ENCODE measurements at regions not wholly inside any gene's neighbourhood (a gene's known extent, or its start where the extent isn't known, plus 50 kb on each side); places are given as distances from the start of the nearest gene placed in this dataset.

DNA sequence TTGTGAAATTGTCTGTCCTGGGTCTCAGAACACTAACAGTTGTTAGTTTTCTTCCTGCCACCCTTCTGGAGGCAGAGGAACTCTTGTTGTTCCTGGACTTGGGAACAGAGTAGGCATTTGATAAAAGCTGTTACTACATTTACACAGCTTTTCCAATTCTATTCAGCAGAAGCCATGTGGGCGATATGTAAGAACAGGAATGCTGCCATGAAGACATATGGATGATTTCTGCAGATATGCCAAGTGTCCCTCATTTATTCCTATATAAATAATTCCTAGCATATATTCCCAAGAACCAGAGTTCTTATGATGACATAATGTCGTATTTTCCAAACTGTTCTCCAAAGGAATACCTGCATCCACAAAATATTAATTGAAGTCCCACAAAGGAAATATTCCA is 135.9 kb upstream of the DAB2 start:
- 86% methylated on average over 1 of the region's 2 CpGs for WGBS (ENCODE audit: insufficient coverage)
- CTCF ChIA-PET: interaction anchor here in 1 of 2 donors (1.1 kb wide), 1 partner anchor 10 kb away, joined by 3 read pairs; no protein-coding TSS in a partner anchor
- Mint-ChIP-seq H3K4me1 (no peaks in the 10 kb centered on the region), H3K9me3 (no peaks in the 10 kb centered on the region), H3K36me3 (no peaks in the 10 kb centered on the region), H3K4me3 (no peak overlapping the region), H3K27ac (no peak overlapping the region), H3K27me3 (peaks cover 11 to 14% of the 10 kb centered on the region in 2 donors)
- no peak for DNase-seq
- POLR2A ChIA-PET: no interaction called here
- Histone ChIP-seq H3K27me3 (replicated peaks in 1 of 2; ENCODE audit: control insufficient read depth in 2 of 2, extremely low read depth in 1 of 2, insufficient read depth in 2 of 2, low read length in 1 of 2) (peaks cover 0 to under 1% of the 10 kb centered on the region in 2 experiments), H3K36me3 (ENCODE audit: control insufficient read depth in 2 of 2, extremely low read depth in 1 of 2, insufficient read depth in 1 of 2, low read length in 1 of 2) (no peaks in the 10 kb centered on the region), H3K27ac (ENCODE audit: low read length) (no peak overlapping the region), H3K9me3 (no peaks in the 10 kb centered on the region), H3K4me3 (ENCODE audit: control insufficient read depth in 1 of 2, extremely low read depth in 1 of 2, low read length in 1 of 2) (no peak overlapping the region), H3K4me1 (ENCODE audit: control insufficient read depth in 1 of 2, extremely low read depth in 1 of 2, insufficient read depth in 2 of 2, low read length in 2 of 2) (no peaks in the 10 kb centered on the region)
- no peak for ATAC-seq (replicated peaks in 1 of 4)

DNA sequence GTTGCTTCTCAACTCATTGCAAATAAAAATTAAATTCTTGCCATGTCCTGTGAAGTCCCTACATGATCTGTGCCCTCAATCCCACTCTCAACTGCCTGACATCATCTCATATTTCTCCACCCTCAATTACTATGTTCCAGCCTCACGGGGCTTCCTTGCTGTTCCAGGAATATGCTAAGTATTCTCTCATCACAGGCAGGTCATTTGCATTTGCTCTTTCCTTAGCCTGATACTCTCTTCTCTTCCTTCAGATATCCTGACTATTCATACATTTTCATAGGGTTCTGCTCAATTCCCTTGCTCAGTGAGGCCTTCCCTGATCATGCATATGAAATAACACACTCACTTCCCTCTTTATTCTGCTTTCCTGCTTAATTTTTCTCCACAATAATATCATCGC is 135.1 kb upstream of the DAB2 start:
- Histone ChIP-seq H3K36me3 (ENCODE audit: control insufficient read depth in 2 of 2, extremely low read depth in 1 of 2, insufficient read depth in 1 of 2, low read length in 1 of 2) (no peaks in the 10 kb centered on the region), H3K27ac (ENCODE audit: low read length) (no peak overlapping the region), H3K4me1 (ENCODE audit: control insufficient read depth in 1 of 2, extremely low read depth in 1 of 2, insufficient read depth in 2 of 2, low read length in 2 of 2) (no peaks in the 10 kb centered on the region), H3K4me3 (ENCODE audit: control insufficient read depth in 1 of 2, extremely low read depth in 1 of 2, low read length in 1 of 2) (no peak overlapping the region), H3K9me3 (no peaks in the 10 kb centered on the region), H3K27me3 (replicated peaks in 1 of 2; ENCODE audit: control insufficient read depth in 2 of 2, extremely low read depth in 1 of 2, insufficient read depth in 2 of 2, low read length in 1 of 2) (peaks cover 0 to 3% of the 10 kb centered on the region in 2 experiments)
- Mint-ChIP-seq H3K4me3 (no peak overlapping the region), H3K27ac (no peak overlapping the region), H3K36me3 (no peaks in the 10 kb centered on the region), H3K4me1 (no peaks in the 10 kb centered on the region), H3K9me3 (no peaks in the 10 kb centered on the region), H3K27me3 (peaks cover 8 to 18% of the 10 kb centered on the region in 2 donors)
- ATAC-seq (replicated peaks in 1 of 4) (no peak), DNase-seq (no peak)
- WGBS (ENCODE audit: insufficient coverage): 90% methylated on average over 1 of the region's 2 CpGs
- POLR2A ChIA-PET: no interaction called here
- CTCF ChIA-PET: no interaction called here

DNA sequence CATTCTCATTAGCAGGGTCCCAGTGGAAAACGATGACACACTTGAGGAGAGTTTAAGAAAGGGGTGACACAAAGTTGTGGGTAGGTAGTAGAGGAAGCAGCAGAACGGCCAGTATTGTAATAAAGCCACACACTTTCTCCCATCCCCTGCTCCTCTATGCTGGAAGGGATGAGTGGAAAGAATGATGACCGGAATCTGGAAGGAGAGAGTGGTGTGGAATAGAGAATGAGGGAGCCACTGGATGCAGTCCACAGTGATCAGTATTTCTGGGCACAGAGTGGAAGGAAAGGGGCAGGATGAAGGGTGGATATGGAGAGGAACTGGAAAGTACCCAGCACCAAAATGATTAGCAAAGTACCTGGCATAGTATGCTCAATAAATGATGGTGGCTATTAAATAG is 133.8 kb upstream of the DAB2 start:
- Histone ChIP-seq H3K36me3 (ENCODE audit: control insufficient read depth in 2 of 2, extremely low read depth in 1 of 2, insufficient read depth in 1 of 2, low read length in 1 of 2) (no peaks in the 10 kb centered on the region), H3K9me3 (no peaks in the 10 kb centered on the region), H3K4me1 (ENCODE audit: control insufficient read depth in 1 of 2, extremely low read depth in 1 of 2, insufficient read depth in 2 of 2, low read length in 2 of 2) (no peaks in the 10 kb centered on the region), H3K27ac (ENCODE audit: low read length) (no peak overlapping the region), H3K27me3 (replicated peaks in 1 of 2; ENCODE audit: control insufficient read depth in 2 of 2, extremely low read depth in 1 of 2, insufficient read depth in 2 of 2, low read length in 1 of 2) (peaks cover 0 to 3% of the 10 kb centered on the region in 2 experiments), H3K4me3 (ENCODE audit: control insufficient read depth in 1 of 2, extremely low read depth in 1 of 2, low read length in 1 of 2) (no peak overlapping the region)
- DNase-seq (no peak), ATAC-seq (replicated peaks in 1 of 4) (no peak)
- POLR2A ChIA-PET: no interaction called here
- CTCF ChIA-PET: no interaction called here
- H3K27ac Mint-ChIP-seq: no peak overlapping the region
- H3K9me3 Mint-ChIP-seq: no peaks in the 10 kb centered on the region
- 83% methylated on average over 1 of the region's 3 CpGs for WGBS (ENCODE audit: insufficient coverage)
- no peak overlapping the region for H3K4me3 Mint-ChIP-seq
- H3K4me1 Mint-ChIP-seq: no peaks in the 10 kb centered on the region
- H3K27me3 Mint-ChIP-seq: peaks cover 8 to 18% of the 10 kb centered on the region in 2 donors
- H3K36me3 Mint-ChIP-seq: no peaks in the 10 kb centered on the region

DNA sequence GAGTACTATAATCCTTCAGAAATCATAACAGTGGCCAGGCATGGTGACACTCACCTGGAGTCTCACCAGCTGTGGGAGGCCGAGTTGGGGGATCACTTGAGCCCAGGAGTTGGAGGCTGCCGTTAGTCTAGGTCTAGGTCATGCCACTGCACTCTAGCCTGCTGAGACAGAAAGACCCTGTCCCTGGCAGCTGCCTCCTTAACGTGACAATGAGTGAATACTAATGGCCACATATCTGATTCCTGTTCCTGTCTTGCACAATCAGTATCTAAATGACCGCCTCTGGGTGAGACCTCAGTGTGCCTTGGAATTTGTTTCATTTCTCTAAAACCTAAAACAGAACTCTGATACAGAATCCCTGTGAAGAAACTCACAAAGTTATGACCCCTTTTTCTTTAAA is 131.0 kb upstream of the DAB2 start:
- H3K27me3 Mint-ChIP-seq: peaks cover 3 to 18% of the 10 kb centered on the region in 2 donors
- H3K36me3 Mint-ChIP-seq: no peaks in the 10 kb centered on the region
- no peaks in the 10 kb centered on the region for H3K4me1 Mint-ChIP-seq
- ATAC-seq (replicated peaks in 1 of 4): no peak
- no peak overlapping the region for H3K4me3 Mint-ChIP-seq
- H3K9me3 ChIP-seq: no peaks in the 10 kb centered on the region
- no peaks in the 10 kb centered on the region for H3K36me3 ChIP-seq (ENCODE audit: control insufficient read depth in 2 of 2, extremely low read depth in 1 of 2, insufficient read depth in 1 of 2, low read length in 1 of 2)
- no peak overlapping the region for H3K27ac Mint-ChIP-seq
- H3K27ac ChIP-seq (ENCODE audit: low read length): no peak overlapping the region
- WGBS (ENCODE audit: insufficient coverage): 80% methylated on average over 4 of the region's 4 CpGs
- H3K27me3 ChIP-seq (replicated peaks in 1 of 2; ENCODE audit: control insufficient read depth in 2 of 2, extremely low read depth in 1 of 2, insufficient read depth in 2 of 2, low read length in 1 of 2): peaks cover 0 to 3% of the 10 kb centered on the region in 2 experiments
- H3K4me1 ChIP-seq (ENCODE audit: control insufficient read depth in 1 of 2, extremely low read depth in 1 of 2, insufficient read depth in 2 of 2, low read length in 2 of 2): no peaks in the 10 kb centered on the region
- no peak overlapping the region for H3K4me3 ChIP-seq (ENCODE audit: control insufficient read depth in 1 of 2, extremely low read depth in 1 of 2, low read length in 1 of 2)
- CTCF ChIA-PET: no interaction called here
- no peaks in the 10 kb centered on the region for H3K9me3 Mint-ChIP-seq
- DNase-seq: no peak
- POLR2A ChIA-PET: interaction anchor here in 1 of 2 donors (0.5 kb wide), 1 partner anchor 13 kb away, joined by 3 read pairs; no protein-coding TSS in a partner anchor

DNA sequence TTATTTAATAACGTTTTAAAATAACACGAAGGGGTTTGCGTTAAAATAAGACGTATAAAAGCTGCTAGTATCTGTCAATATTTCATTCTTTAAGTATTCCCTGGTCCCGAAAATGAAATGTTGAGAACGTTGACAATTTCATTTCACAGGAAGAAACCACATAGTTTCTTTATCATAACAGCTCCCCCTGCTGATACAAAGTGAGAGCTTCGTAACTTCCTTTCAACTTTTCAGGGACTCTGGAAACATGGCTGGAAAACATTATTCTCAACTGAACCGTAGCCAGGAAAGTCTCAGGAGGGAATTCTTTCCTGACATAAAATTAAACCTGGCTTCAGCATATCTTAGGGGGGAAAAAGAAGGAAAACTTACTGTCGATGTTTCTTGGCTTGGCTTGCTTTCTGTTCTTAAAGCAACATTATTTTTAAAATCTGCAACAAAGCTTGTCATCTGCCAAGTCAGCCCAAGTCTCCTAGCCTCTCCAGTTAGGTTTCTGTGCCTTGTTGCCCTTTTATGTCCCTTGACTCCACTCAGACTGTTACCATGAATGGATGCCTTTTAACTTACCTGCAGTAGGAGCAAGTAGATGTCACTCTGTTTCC is 122.9 kb upstream of the DAB2 start:
- no CpG with 5 or more reads among the region's 9 CpGs for WGBS (ENCODE audit: insufficient coverage)
- Mint-ChIP-seq H3K27me3 (peaks cover 2 to 6% of the 10 kb centered on the region in 2 donors), H3K9me3 (no peaks in the 10 kb centered on the region), H3K4me1 (peaks cover 3 to 8% (median 8%) of the 10 kb centered on the region in 3 donors), H3K27ac (no peak overlapping the region), H3K4me3 (peak overlapping the region in 1 of 3 donors; percentile 6), H3K36me3 (no peaks in the 10 kb centered on the region)
- ChIA-PET POLR2A (no interaction called here), CTCF (interaction anchor here (0.6 to 3.0 kb wide), 19 partner anchors 19 to 1106 kb away, joined by 3 to 21 read pairs (median 4); no protein-coding TSS in a partner anchor)
- Histone ChIP-seq H3K9me3 (no peaks in the 10 kb centered on the region), H3K4me1 (ENCODE audit: control insufficient read depth in 1 of 2, extremely low read depth in 1 of 2, insufficient read depth in 2 of 2, low read length in 2 of 2) (no peaks in the 10 kb centered on the region), H3K27ac (ENCODE audit: low read length) (no peak overlapping the region), H3K27me3 (replicated peaks in 1 of 2; ENCODE audit: control insufficient read depth in 2 of 2, extremely low read depth in 1 of 2, insufficient read depth in 2 of 2, low read length in 1 of 2) (no peaks in the 10 kb centered on the region), H3K36me3 (ENCODE audit: control insufficient read depth in 2 of 2, extremely low read depth in 1 of 2, insufficient read depth in 1 of 2, low read length in 1 of 2) (no peaks in the 10 kb centered on the region), H3K4me3 (ENCODE audit: control insufficient read depth in 1 of 2, extremely low read depth in 1 of 2, low read length in 1 of 2) (no peak overlapping the region)
- DNase-seq: peak in 9 of 35 experiments; percentile 1 to 67 (median 12)
- ATAC-seq (replicated peaks in 1 of 4): peak in 2 of 4 experiments; percentile 35 to 47

DNA sequence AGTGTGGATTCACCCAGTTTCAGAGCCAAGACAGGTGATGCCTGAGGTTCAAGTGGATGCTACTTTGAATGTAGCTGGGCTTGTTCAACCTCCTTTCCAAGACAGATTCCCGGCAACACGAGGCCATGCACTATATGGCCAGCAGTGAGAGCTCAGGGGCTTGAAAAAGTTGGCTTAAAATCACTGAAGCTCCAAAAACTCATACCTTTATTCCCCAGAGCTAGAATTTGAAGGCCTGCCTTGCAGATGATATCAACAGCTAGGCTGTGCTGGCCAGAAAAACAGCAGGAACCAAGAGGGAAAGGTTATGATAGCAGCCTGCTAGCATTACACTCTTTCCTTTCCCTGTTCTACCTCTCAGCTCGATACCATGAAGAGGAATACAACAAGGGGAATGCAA is 120.2 kb upstream of the DAB2 start:
- ATAC-seq (replicated peaks in 1 of 4) (no peak), DNase-seq (no peak)
- H3K4me3 Mint-ChIP-seq: no peak overlapping the region
- ChIA-PET POLR2A (no interaction called here), CTCF (interaction anchor here (0.6 to 2.1 kb wide), 4 partner anchors 169 to 1103 kb away, joined by 3 to 8 read pairs (median 7); no protein-coding TSS in a partner anchor)
- Histone ChIP-seq H3K4me1 (ENCODE audit: control insufficient read depth in 1 of 2, extremely low read depth in 1 of 2, insufficient read depth in 2 of 2, low read length in 2 of 2) (no peaks in the 10 kb centered on the region), H3K4me3 (ENCODE audit: control insufficient read depth in 1 of 2, extremely low read depth in 1 of 2, low read length in 1 of 2) (no peak overlapping the region), H3K27me3 (replicated peaks in 1 of 2; ENCODE audit: control insufficient read depth in 2 of 2, extremely low read depth in 1 of 2, insufficient read depth in 2 of 2, low read length in 1 of 2) (no peaks in the 10 kb centered on the region), H3K36me3 (ENCODE audit: control insufficient read depth in 2 of 2, extremely low read depth in 1 of 2, insufficient read depth in 1 of 2, low read length in 1 of 2) (no peaks in the 10 kb centered on the region), H3K27ac (ENCODE audit: low read length) (no peak overlapping the region), H3K9me3 (no peaks in the 10 kb centered on the region)
- no peaks in the 10 kb centered on the region for H3K36me3 Mint-ChIP-seq
- H3K27ac Mint-ChIP-seq: no peak overlapping the region
- H3K4me1 Mint-ChIP-seq: peaks cover 3 to 8% (median 8%) of the 10 kb centered on the region in 3 donors
- WGBS (ENCODE audit: insufficient coverage): no CpG with 5 or more reads among the region's 3 CpGs
- H3K27me3 Mint-ChIP-seq: peaks cover 3 to 5% of the 10 kb centered on the region in 2 donors
- no peaks in the 10 kb centered on the region for H3K9me3 Mint-ChIP-seq

Measured in T-cell (primary cell).